Spleen (tissue), 11 donors: ENCODE measurements at regions not wholly inside any gene's neighbourhood (a gene's known extent, or its start where the extent isn't known, plus 50 kb on each side); places are given as distances from the start of the nearest gene placed in this dataset.

Experiments
- DNase-seq: peaks from one replicate; pipeline ENCODE4 v3.0.0-alpha.2; 2020
- H3K27ac ChIP-seq, 8 donors: fragments of 200-600 bp; sonication (generic) in 7 of 8; 1 replicate in 4 of 8; 2 replicates in 4 of 8; pipeline versions ENCODE4 v1.5.0 to v1.8.0; 2016 to 2021; ENCODE audit warnings: inconsistent platforms in 4 of 8, mild to moderate bottlenecking in 4 of 8, moderate library complexity in 1 of 8
- H3K27me3 ChIP-seq, 7 donors: fragments of 200-600 bp; sonication (generic) in 6 of 7; replicated peaks in 1 of 7; 1 replicate in 4 of 7; 2 replicates in 3 of 7; pipeline versions ENCODE4 v1.5.0 to v1.8.0; 2016 to 2021; ENCODE audit warnings: inconsistent platforms in 3 of 7, mild to moderate bottlenecking in 1 of 7
- H3K36me3 ChIP-seq, 6 donors: fragments of 200-600 bp; sonication (generic) in 5 of 6; 1 replicate in 4 of 6; 2 replicates in 2 of 6; pipeline versions ENCODE4 v1.5.0 to v1.8.0; 2016 to 2021; ENCODE audit warnings: inconsistent platforms in 2 of 6
- H3K4me1 ChIP-seq, 6 donors: fragments of 200-600 bp; sonication (generic) in 5 of 6; 1 replicate in 3 of 6; 2 replicates in 3 of 6; pipeline versions ENCODE4 v1.5.0 to v1.8.0; 2016 to 2021; ENCODE audit warnings: inconsistent platforms in 3 of 6
- H3K4me3 ChIP-seq, 8 donors: fragments of 200-600 bp; sonication (generic) in 7 of 8; 1 replicate in 4 of 8; 2 replicates in 4 of 8; pipeline versions ENCODE4 v1.5.0 to v1.8.0; 2016 to 2021; ENCODE audit warnings: inconsistent platforms in 4 of 8, mild to moderate bottlenecking in 4 of 8, moderate library complexity in 2 of 8
- H3K9me3 ChIP-seq, 8 donors: fragments of 200-600 bp; sonication (generic) in 7 of 8; 1 replicate in 4 of 8; 2 replicates in 4 of 8; pipeline versions ENCODE4 v1.5.0 to v1.8.0; 2016 to 2021; ENCODE audit warnings: inconsistent platforms in 4 of 8
- CTCF ChIP-seq, 11 experiments: fragments of 200-600 bp in 7 of 11; fragments of 450-650 bp in 4 of 11; sonication (generic) in 4 of 11; IDR thresholded peaks in 8 of 11; conservative IDR thresholded peaks in 3 of 11; 1 replicate in 7 of 11; 2 replicates in 4 of 11; pipeline versions ENCODE4 v1.4.0 to v1.8.0; 2016 to 2021; ENCODE audit warnings: antibody characterized with exemption in 11 of 11, inconsistent platforms in 4 of 11, mild to moderate bottlenecking in 1 of 11
- POLR2A ChIP-seq, 3 donors: fragments of 450-650 bp; IDR thresholded peaks; one replicate each; pipeline ENCODE4 v1.5.1; 2017; ENCODE audit warnings: antibody characterized with exemption in 3 of 3, mild to moderate bottlenecking in 1 of 3
- POLR2AphosphoS5 ChIP-seq, 3 donors: sonication (generic); formaldehyde crosslinking; IDR thresholded peaks; one replicate each; pipeline ENCODE4 v1.5.1; 2017; ENCODE audit warnings: antibody characterized with exemption in 3 of 3
- WGBS, 5 donors: extraction: QIAGEN DNeasy Blood & Tissue Kit in 3 of 5; methylation state at CpG; one replicate each; pipeline versions ENCODE4 v1.1.5 to v1.1.7; 2013 to 2018; 5-methylcytosine and 5-hydroxymethylcytosine counted together
- intact Hi-C: fragments of 100-400 bp; cut with DNase I; formaldehyde crosslinking; loops from one replicate; pipeline ENCODE4 v1.15.0; 2023; ENCODE audit warnings: low total_unique reads
- donor health status: healthy with polysubstance abuse.
- donor health status: DM: no; HTN: no; CAD: no; lungs with moderate emphysema.
- donor health status: DM: no; HTN: no; CAD: no.
- donor health status: Bipolar disorder and iron deficiency.
- donor health status: healthy.
- donor health status: DM: no; HTN: no; CAD: no.
- donor health status: DM: yes; HTN: yes; CAD: no.

GRCh38 chr6:112851146-112851545, 504.0 kb downstream of the RFPL4B start:
- DNase-seq, result no peak
- Histone ChIP-seq H3K4me1 (no peaks in the 10 kb centered on the region), H3K27ac (no peak overlapping the region), H3K36me3 (no peaks in the 10 kb centered on the region), H3K9me3 (no peaks in the 10 kb centered on the region), H3K27me3 (no peaks in the 10 kb centered on the region), H3K4me3 (no peak overlapping the region)
- no peak for TF ChIP-seq POLR2A (IDR thresholded peaks at IDR 0.05)
- no peak for TF ChIP-seq CTCF (IDR thresholded peaks at IDR 0.05 in 8 of 11, conservative IDR thresholded peaks at IDR 0.05 in 3 of 11)
- no peak for TF ChIP-seq POLR2AphosphoS5 (IDR thresholded peaks at IDR 0.05)
- intact Hi-C loops, result no loop called here
- WGBS, 5 donors, result 0 to 58% (median 23%) methylated on average over 1 of the region's 1 CpG

- 75 to 85% (median 83%) methylated on average over 2 of the region's 2 CpGs for WGBS, 5 donors
- Histone ChIP-seq H3K9me3 (no peaks in the 10 kb centered on the region), H3K27me3 (no peaks in the 10 kb centered on the region), H3K4me3 (no peak overlapping the region), H3K4me1 (no peaks in the 10 kb centered on the region), H3K27ac (no peak overlapping the region), H3K36me3 (no peaks in the 10 kb centered on the region)
- no peak for DNase-seq
- TF ChIP-seq CTCF (IDR thresholded peaks at IDR 0.05 in 8 of 11, conservative IDR thresholded peaks at IDR 0.05 in 3 of 11) (no peak), POLR2A (IDR thresholded peaks at IDR 0.05) (no peak), POLR2AphosphoS5 (IDR thresholded peaks at IDR 0.05) (no peak)
- intact Hi-C loops, result no loop called here
Measured at GRCh38 chr6:112853162-112853561, 506.0 kb downstream of the RFPL4B start.

DNA sequence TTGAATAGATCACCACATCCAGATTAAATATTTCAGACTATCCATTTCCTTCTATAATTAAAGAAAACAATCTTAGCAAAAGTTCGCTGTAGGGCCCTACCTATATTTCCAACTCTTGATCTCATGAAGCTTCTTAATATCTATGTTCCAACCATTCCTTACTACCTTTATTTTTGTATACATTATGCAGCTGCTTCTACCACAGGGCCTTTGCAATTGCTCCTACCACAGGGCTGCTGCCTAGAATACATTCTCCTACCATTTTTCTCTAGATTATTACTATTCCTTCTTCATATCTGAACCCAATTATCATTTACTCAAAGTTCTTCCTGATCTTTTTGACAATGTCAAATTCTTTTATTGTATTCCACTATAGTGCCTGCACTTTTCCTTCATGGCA, 516.6 kb downstream of the RFPL4B start:
- intact Hi-C loops, result no loop called here
- H3K9me3 ChIP-seq, result peaks cover 0 to 4% (median 1%) of the 10 kb centered on the region in 8 donors
- WGBS, 5 donors, result 38 to 92% (median 85%) methylated on average over 1 of the region's 1 CpG
- no peak overlapping the region for H3K4me3 ChIP-seq
- no peak overlapping the region for H3K27ac ChIP-seq
- no peak for DNase-seq
- no peaks in the 10 kb centered on the region for H3K36me3 ChIP-seq
- no peak for TF ChIP-seq CTCF (IDR thresholded peaks at IDR 0.05 in 8 of 11, conservative IDR thresholded peaks at IDR 0.05 in 3 of 11)
- TF ChIP-seq POLR2A (IDR thresholded peaks at IDR 0.05), result no peak
- TF ChIP-seq POLR2AphosphoS5 (IDR thresholded peaks at IDR 0.05), result no peak
- H3K4me1 ChIP-seq, result no peaks in the 10 kb centered on the region
- no peaks in the 10 kb centered on the region for H3K27me3 ChIP-seq

GRCh38 chr6:112865131-112865530, 518.0 kb downstream of the RFPL4B start:
- no peak overlapping the region for H3K27ac ChIP-seq
- H3K4me3 ChIP-seq, result no peak overlapping the region
- H3K36me3 ChIP-seq, result no peaks in the 10 kb centered on the region
- WGBS, 5 donors, result 39 to 91% (median 84%) methylated on average over 2 of the region's 2 CpGs
- no peak for DNase-seq
- H3K27me3 ChIP-seq, result no peaks in the 10 kb centered on the region
- TF ChIP-seq CTCF (IDR thresholded peaks at IDR 0.05 in 8 of 11, conservative IDR thresholded peaks at IDR 0.05 in 3 of 11) (no peak), POLR2AphosphoS5 (IDR thresholded peaks at IDR 0.05) (no peak), POLR2A (IDR thresholded peaks at IDR 0.05) (no peak)
- intact Hi-C loops, result no loop called here
- peaks cover 0 to 17% (median 15%) of the 10 kb centered on the region in 8 donors for H3K9me3 ChIP-seq
- no peaks in the 10 kb centered on the region for H3K4me1 ChIP-seq
